ENCODE measurements at regions not wholly inside any gene's neighbourhood (a gene's known extent, or its start where the extent isn't known, plus 50 kb on each side); places are given as distances from the start of the nearest gene placed in this dataset.

DNA sequence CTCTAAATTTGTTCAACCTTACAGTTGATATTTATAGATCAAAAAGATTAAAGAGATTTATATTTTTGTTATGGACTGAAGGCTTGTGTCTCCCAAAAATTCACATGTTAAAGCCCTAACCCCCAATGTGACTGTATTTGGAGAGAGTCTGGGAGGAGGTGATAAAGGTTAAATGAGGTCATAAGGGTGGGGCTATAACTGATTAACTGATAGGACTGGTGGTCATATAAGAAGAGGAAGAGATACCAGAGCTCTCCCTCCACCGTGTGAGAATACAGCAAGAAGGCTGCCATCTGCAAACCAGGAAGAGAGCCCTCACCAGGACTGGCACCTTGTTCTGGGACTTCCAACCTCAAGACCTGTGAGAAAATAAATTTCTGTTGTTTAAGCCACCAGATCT is 264.3 kb downstream of the ENC1 start:
- no peak for DNase-seq (ENCODE audit: low spot score)

DNA sequence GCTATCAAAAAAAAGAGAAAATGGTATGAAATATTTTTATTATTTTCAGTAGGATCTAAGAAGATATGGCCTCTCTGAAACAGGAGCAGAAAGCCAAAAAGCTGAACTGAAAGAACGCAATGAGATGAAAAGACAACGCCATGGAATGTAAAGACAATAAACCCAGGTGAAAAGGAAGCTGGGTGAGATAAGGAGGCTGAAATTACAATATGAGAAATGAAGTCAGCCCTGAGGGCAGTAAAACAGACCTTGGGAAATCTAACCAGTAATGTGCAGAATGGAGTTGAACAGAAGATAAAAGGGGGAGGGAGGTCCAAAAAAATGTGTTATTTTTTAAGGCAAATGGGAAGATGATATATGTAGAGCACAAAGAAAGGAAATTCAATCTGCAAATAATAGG is 265.3 kb downstream of the ENC1 start:
- no peak for DNase-seq (ENCODE audit: low spot score)

DNA sequence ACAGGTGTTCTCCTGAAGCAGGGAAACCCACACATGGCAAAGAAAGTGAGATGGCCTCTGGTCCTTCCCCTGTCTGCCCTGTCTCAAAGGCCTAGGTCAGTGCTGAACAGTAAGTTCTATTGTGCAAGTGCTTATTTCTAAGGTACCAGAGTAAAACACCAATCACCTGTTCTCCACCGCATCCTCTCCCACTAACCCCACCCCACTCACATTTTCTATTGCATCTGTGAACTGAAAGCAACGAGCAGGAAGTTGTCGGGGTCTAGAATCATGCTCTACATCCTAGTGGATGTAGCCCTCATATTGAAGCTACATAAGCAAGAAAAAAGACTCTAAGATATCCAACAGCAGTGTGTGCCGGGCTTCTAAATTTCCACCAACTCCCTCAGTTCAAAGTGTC is 265.9 kb downstream of the ENC1 start:
- no peak for DNase-seq (ENCODE audit: low spot score)

DNA sequence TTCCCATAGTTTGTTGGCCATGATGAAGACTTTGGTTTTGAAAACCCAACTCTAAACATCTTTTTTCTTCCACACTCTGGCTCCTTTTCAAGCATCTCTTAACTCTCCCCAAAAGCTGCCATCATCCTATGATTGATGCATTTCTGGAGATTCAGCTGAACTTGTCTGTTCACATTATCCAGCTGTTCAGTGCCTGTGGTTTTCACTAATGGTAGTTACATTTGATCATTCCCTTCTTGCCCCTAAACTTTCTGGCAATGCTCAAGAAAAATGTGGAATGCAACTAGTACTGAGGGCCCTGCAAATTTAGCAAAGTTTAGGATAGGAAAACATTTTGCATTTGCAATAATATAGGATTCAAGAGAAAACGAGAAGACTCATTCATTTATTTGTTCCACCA is 267.5 kb downstream of the ENC1 start:
- DNase-seq (ENCODE audit: low spot score) = no peak

DNA sequence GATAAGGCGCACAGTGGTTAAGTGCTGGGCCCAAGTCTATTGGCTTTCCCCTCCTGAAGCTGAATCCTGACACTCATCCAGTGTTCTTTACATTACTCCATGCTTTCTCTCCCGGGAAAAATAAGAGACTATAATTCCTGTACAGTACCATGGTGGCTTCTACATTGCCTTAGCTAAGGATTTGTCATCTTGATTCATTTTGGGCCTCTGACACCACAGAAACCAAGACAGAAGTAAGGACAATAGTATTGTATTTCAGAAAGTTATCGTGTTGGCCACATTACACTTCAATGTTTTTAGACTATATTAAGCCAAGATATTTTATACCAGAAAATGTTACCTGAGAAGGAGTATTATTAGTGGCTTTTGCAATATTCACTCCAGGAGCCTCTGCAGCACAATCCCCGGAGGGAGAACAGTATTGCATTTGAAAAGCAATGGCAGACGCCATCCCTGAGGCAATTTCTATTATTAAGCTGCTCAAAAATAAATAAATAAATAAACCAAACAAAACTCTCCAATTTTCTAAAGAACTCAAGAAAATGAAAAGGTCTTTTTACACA is 267.9 kb downstream of the ENC1 start:
- DNase-seq (ENCODE audit: low spot score) = no peak

DNA sequence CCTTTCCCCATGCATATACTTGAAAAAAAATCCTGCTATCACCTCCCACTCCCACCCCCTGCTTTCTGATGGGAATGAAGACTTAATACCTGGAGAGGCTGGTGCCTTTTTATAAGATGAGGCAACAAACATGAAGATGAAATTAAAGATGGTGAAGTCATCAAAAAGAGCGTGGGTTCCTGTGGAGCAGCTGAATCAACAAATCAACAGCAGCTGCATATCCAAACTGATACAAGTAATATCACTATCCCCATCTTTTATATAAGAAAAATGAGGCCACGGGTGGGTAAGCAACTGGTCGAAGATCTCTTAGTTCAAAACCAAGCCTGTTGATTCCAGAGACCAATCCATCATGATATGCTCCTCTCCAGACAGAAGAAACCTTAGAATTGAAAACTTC is 268.5 kb downstream of the ENC1 start:
- DNase-seq (ENCODE audit: low spot score) = no peak

DNA sequence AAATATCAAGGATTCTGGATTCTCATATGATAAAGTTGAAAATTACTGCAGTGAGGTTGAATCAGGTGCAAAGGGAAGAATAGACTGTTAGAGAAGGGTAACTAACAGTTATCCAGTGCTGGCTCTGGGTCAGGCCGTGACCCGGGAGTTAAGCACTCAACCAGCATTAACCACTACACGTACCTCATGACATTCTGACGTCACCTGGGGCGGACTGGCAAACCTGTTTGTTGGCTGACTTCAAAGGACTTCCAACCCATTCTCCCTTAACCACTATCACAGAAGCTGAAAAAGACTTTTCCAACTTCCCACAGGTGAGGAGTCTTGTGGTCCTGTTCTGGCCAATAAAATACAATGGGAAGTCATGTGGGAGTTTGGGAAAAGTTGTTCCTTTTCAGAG is 268.9 kb downstream of the ENC1 start:
- DNase-seq (ENCODE audit: low spot score) = no peak

DNA sequence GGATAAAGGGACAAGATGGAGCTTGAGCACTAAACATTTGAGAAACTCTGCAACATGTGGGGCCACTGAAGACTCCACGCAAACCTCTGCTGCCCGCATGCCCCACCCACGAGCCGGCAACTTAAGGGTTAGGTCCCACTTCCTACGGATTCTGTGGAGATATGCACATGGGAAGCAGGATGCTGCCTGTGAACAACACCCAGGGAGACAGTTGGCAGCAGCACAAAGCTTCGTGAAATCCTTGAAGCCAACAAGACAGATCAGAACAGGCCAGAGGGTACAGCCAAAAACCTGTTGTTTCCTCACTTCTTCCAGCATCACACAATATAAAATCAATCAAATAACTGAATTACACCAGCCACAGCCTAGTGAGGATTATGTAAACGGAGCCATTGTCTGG is 270.4 kb downstream of the ENC1 start:
- DNase-seq (ENCODE audit: low spot score) = no peak

DNA sequence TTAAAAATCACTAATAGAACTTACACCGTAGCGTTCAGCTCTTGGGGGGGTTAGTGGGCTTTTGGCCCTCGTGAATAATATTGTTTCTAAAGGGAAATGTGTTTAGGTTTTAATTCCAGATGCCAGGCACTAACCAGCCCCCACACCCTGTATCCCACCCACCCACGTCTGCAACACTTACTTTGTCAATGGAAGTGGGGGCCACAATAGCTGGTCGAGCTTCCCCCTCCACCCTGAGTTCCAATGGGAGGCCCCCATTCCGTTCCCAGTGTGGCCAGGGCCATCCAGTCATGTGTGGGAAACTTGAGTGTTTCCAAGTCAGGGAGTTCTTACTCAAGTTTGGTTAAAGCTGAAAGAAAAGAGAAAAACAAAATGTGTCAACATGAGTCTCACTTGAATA is 271.4 kb downstream of the ENC1 start:
- no peak for DNase-seq (ENCODE audit: low spot score)

DNA sequence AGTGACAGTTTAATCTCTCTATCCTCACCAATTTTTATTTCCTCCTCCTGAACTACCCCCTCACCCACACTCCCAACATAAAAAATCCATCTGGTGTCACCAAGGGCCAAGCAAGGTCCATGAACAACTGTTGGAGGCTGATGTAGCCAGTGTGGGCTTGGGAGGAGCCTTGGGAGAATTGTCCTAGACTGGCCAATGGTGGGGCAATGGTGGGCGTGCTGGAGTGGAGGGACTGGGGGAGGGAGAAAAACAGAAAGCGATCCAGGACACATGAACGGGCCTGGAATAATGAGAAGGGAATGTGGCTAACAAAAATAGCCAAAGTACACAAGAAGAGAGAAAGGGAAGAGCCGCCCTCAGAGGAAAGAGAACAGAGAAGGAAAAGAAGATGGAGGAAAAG is 272.6 kb downstream of the ENC1 start:
- DNase-seq (ENCODE audit: low spot score) = no peak

DNA sequence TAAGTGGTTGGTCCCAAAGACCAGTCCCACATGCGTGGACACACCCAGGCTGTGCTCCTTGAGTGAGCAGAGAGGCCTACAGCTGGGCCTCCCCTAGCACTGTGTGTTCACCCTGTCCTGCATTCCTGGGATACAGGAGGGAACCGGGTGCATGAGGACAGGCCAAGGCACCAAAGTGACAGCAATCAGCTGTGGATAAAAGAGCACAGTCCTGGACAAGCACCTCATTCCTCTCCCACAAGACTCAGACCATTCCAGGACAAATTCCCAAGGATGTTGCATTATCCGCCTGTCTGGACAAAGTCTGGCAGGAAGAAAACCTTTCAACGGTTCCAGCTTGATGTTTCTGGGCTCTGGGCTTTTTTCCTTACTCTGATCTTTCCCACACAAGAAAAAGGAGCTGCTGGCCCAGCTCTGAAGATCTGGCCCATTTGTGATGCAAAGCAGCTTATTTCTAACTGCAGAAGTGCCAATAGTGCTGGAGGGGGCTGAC is 273.2 kb downstream of the ENC1 start:
- no peak for DNase-seq (ENCODE audit: low spot score)

DNA sequence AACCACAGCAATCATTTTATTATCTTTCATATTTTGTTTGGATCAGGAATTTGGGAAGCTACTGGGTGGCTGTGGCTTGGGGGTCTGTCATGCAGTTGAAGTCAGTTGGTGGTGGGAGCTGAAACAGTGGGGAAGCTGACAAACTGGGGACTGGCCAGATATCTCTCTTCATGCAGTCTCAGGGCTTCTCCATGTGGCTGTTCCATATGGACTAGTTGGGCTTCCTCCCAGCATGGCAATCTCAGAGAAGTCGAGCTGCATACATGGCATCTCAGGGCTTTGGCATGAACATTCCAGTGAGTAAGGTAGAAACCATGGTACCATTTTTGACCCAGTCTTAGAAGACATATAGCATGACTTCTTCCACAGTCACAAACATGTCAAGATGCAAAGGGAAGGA is 274.8 kb downstream of the ENC1 start:
- DNase-seq (ENCODE audit: low spot score) = no peak

DNA sequence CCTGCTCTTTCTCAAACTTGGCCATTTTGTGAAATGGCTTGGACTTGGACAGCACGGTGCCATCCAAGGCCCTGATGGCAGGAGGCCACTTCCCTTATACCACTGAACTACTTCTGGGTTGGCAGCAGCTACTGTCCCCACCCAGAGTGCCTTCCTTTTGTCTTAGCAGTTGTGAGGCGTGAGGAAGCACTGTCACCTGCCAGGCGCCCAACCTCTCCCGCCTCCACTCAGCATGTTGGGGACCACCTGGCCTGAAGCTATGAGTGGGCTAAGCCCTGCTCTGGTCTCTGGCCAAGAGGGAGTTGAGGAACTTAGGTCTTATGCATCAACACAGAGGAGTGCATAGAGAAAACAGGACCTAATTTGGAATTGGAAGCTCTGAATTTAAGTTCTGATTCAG is 276.0 kb downstream of the ENC1 start:
- DNase-seq (ENCODE audit: low spot score) = no peak

DNA sequence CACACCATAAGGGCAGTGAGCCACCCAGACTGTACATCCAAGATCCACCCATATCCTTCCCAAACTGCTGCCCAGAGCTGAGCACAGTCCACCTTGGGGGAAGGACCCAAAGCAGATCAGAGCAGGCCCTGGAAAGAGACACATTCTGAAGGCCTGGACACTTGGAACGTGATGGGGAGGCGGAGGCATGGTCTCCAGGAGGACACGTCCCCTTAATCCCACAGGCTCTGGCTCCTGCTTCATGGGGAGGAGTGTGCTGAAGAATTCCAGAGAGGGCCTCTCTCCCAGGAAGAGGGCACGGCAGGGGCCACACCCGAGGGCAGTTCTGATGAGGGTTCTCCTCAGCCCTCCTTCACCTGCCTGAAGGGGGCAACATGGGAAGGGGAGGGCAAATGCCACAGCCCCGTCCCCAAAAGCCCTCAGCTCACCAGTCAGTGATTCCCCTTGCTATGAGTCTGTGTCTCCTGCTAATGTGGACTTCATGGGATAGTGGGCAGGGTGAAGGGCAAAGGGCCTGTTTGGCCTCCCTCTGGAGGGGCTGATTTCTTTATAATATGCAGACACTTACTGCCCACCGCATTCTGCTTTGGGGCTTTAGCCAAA is 276.8 kb downstream of the ENC1 start:
- DNase-seq (ENCODE audit: low spot score) = no peak

DNA sequence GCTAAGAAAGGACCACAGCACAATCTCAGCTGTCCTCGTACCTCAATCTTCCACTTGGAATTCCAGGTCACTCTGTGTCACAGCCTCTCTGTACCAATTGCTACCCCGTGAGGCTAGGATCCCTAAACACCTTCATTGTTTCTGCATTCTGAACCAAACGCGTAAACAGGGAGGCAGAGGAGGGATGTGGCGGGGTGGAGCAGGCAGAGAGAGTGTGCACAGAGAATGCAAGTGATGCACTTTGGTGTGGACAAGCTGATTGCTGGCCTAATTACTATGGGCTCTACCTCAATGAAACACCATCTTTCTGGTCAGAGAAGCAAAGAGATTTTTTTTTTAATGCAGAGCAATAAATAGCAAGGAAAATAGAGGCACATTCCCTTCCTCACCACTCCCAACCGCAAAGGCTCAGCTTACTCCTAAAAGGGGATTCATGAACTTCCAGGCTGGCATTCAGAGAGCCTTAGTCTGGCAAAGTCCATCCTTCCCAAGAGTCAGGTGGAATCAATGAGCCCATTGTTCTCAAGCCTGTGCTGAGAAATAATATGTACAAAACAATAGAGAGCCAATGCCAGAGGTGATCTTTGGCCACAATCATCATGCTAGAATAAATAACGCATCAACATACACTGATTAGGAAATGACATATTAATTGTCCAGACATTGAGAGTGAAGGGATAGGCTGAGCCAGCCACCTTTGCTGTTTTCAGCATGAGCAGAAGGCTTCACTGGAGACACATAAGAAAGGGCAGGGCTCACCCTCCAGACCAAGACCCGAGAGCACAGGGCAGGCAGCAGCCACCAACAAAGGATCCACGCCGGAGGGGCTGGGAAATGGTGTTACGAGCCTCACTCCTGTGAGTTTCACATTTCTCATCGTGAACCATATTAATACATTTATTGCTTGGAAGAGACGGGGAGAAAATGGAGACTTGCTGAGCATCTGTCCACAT is 278.8 kb downstream of the ENC1 start:
- no peak for DNase-seq (ENCODE audit: low spot score)

DNA sequence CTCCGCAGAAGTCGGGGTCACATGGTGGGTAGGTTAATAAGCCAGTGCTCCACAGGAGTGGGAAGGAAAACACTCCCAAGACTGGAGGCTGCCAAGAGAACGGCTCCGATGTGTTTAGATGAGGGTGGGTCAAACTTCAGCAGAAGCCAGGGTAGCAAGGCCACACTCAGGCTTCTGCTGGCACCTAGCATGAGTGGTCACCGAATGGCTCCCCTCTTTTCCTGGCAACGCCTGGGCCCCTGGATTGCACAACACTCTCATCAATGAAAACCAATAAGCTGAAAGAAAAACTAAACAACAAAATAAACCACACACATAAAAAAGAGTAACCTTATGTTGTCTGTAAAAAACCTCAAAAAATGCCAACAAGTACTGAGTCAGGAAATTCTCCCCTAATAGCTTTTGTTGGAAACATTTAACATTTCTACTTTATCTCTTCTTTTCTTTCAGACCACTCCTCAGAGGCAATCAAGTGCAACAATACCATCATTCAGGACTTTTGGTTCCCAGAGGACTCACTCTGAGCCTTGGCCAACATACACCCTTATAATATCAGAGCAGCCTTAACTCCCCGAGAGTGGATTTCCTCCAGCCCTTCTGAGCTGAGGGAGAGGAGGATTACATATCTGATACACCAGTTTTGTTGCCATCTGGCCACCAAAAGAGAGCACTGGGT is 279.9 kb downstream of the ENC1 start:
- no peak for DNase-seq (ENCODE audit: low spot score)

DNA sequence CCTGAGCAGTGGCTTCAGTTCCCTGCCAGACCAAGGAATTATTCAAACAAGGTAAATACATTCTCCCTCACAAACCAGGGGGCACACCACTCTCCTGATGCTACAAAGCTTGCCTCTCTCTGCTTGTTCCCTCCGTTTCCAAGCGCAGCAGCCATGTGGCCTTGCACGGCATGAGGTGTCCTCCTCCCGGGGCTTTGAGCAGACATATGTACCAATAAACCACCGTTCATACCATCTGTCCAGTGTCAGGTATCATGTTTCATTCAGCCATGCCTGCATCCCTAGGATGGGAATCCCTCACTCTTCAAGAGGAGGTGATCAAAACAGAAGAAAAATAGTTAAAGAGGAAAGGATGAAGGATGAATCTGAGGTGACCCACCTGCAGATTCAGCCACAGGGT is 282.7 kb downstream of the ENC1 start:
- DNase-seq (ENCODE audit: low spot score) = no peak

DNA sequence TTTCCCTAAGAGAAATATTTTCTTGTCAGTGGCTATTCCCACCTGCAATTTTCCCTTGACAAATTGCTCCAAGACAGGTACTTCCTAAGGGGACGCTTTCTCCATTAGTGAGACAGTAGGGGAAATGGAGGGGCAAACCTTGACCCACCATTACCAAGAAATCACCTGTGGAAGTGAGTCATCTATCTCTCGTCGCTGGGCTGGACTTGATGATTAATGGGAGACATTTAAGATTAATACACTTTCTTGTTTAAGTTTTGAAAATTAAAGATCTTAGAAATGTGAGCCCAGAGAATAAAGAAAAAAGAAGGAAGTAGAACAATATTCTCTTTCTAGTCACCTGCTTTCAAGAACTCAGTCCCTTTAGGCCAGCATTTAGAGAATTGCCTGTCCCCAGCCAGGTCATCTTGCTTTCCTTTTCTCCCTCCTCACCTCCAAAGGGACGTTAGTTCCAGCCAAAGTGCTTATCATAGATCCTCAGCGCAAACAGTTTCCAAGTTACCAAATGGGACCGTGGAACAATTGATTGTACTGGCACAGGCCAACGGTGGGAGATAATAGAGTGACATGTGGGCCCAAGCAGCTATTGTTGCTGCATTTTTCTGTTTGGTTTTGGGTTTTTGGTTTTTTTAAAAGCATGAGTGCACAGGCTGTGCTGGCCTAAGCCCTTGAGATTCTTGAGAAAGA is 284.4 kb downstream of the ENC1 start:
- DNase-seq (ENCODE audit: low spot score) = no peak

DNA sequence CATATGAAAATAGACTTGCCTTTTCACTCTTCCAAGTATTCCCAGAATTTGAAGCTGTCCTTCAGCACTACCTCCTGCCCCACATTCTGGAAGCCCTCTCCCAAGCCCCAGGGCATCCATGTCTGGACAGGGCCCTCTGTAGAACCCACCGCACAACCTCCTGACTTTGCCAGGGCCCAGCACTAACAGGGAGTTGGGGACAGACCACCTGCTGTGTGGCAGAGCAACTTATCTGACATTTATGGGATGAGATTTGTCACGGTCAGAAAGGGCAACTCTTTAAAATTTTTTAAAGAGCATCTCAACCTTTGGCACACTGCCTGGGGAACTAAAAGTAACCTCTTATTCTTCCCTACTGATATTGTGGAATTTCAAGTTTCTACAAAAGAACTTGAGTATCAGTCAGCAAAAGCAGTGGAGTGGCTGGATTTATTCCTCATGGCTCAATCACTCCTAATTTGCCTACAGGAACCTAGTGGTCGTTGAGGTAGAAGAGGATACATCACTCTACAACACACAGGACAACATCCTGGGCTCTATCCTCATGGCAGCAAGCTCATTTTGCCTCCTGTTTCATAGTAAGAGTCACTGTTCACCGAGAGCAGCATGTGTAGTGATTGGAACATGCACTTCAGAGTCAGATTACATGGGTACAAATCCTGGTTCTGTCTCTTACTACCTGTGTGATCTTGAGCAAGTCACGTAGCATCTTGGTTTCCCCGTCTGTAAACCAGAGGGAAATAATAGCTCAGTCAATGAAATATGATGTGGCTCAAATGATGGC is 285.3 kb downstream of the ENC1 start:
- DNase-seq (ENCODE audit: low spot score) = no peak

DNA sequence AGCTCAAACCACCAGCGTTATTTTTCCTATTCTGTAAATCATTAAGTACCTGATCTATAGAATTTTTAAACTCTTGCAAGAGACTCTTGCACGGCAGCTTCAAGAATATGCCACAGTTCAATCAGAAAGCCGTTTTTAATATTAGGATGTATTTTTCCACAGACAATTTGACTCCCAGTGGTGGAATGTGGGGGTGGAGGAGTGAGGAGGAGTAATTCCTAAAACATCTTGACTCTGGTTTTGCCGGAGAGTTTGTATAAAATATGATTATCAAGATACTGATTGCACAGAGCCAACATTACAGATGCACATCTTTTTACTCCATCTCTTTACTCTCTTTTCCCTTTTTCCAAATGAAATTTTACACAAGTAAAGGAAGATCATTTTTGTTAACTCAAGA is 288.3 kb downstream of the ENC1 start:
- no peak for DNase-seq (ENCODE audit: low spot score)

DNA sequence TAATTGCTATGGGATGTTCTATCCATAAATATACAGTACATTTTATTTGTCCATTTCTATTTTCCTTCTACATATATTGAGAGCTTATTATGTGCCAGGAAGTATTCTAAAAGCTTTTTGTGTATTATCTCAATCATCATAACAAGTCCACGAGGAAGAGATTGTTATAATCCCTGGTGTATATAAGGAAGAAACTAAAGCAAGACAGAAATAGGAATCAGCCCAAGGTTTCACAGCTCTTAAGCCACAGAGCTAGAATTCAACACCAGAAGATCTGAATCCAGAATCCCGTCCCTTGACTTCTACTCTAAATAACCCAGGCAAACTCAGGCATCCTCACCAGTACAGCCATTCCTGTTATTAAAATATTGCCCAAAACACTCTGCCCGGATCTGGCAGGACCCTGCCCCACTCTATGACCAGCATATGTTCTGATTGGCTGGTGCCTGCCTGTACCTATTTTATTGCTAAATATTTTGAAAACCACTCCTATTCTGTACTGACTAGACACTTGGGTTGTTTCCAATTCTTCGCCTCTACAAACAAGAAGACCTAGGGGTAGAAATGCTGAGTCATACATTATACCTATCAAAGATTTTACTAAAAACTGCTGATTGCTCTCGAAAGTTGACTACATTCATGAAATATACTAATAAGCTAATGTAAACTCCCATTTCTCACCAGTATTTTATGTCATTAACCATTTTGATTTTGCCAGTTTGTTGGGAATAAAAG is 297.4 kb downstream of the ENC1 start:
- DNase-seq (ENCODE audit: low spot score) = no peak

Measured in RKO (cell line).